MG63 (cell line): ENCODE measurements at regions not wholly inside any gene's neighbourhood (a gene's known extent, or its start where the extent isn't known, plus 50 kb on each side); places are given as distances from the start of the nearest gene placed in this dataset.

Source experiments
- DNase-seq: peaks from one replicate; pipeline ENCODE4 v3.0.0-alpha.2; 2020
- H3K27me3 ChIP-seq: fragments of 250-450 bp; sonication (Bioruptor Pico); 2 replicates; pipeline ENCODE4 v1.5.1; 2020; ENCODE audit warnings: mild to moderate bottlenecking, moderate library complexity
- H3K36me3 ChIP-seq: fragments of 250-450 bp; sonication (Bioruptor Pico); 2 replicates; pipeline ENCODE4 v1.5.1; 2020; ENCODE audit warnings: mild to moderate bottlenecking, moderate library complexity
- H3K4me3 ChIP-seq: fragments of 250-450 bp; sonication (Bioruptor Pico); 2 replicates; pipeline ENCODE4 v1.5.1; 2020; ENCODE audit warnings: mild to moderate bottlenecking, moderate library complexity
- H3K9me3 ChIP-seq: fragments of 250-450 bp; sonication (Bioruptor Pico); 2 replicates; pipeline ENCODE4 v1.5.1; 2020; ENCODE audit warnings: mild to moderate bottlenecking, moderate library complexity

GRCh38 chr20:55253781-55254180 lies 751.5 kb downstream of the CBLN4 start:
- Histone ChIP-seq H3K27me3 (no peaks in the 10 kb centered on the region), H3K4me3 (no peak overlapping the region), H3K9me3 (no peaks in the 10 kb centered on the region), H3K36me3 (no peaks in the 10 kb centered on the region)
- DNase-seq, result no peak

- Histone ChIP-seq H3K9me3 (no peaks in the 10 kb centered on the region), H3K36me3 (no peaks in the 10 kb centered on the region), H3K4me3 (no peak overlapping the region), H3K27me3 (no peaks in the 10 kb centered on the region)
- DNase-seq, result peak; percentile 43
Observed at GRCh38 chr20:55252521-55252920, 752.8 kb downstream of the CBLN4 start.

- no peaks in the 10 kb centered on the region for H3K27me3 ChIP-seq
- DNase-seq, result no peak
- no peaks in the 10 kb centered on the region for H3K36me3 ChIP-seq
- H3K4me3 ChIP-seq, result no peak overlapping the region
- no peaks in the 10 kb centered on the region for H3K9me3 ChIP-seq
Observed at GRCh38 chr20:55251170-55251569, 754.1 kb downstream of the CBLN4 start.

GRCh38 chr20:55242853-55243252 lies 762.5 kb downstream of the CBLN4 start:
- Histone ChIP-seq H3K27me3 (no peaks in the 10 kb centered on the region), H3K4me3 (no peak overlapping the region), H3K36me3 (no peaks in the 10 kb centered on the region), H3K9me3 (no peaks in the 10 kb centered on the region)
- no peak for DNase-seq

- Histone ChIP-seq H3K27me3 (no peaks in the 10 kb centered on the region), H3K4me3 (no peak overlapping the region), H3K36me3 (no peaks in the 10 kb centered on the region), H3K9me3 (no peaks in the 10 kb centered on the region)
- DNase-seq, result no peak
Observed at GRCh38 chr20:55239269-55239668, 763.9 kb downstream of the DOK5 start.

- no peaks in the 10 kb centered on the region for H3K9me3 ChIP-seq
- DNase-seq, result no peak
- no peak overlapping the region for H3K4me3 ChIP-seq
- H3K36me3 ChIP-seq, result no peaks in the 10 kb centered on the region
- H3K27me3 ChIP-seq, result no peaks in the 10 kb centered on the region
Observed at GRCh38 chr20:55232647-55233046, 757.3 kb downstream of the DOK5 start.

GRCh38 chr20:55229451-55229850 lies 754.1 kb downstream of the DOK5 start:
- no peaks in the 10 kb centered on the region for H3K36me3 ChIP-seq

GRCh38 chr20:55216525-55217242 lies 741.3 kb downstream of the DOK5 start:
- peak; percentile 26 for DNase-seq
- Histone ChIP-seq H3K9me3 (peaks cover 17% of the 10 kb centered on the region), H3K4me3 (no peak overlapping the region), H3K36me3 (no peaks in the 10 kb centered on the region), H3K27me3 (no peaks in the 10 kb centered on the region)

More at GRCh38 chr20:55229451-55229850, 754.1 kb downstream of the DOK5 start:
- H3K4me3 ChIP-seq, result no peak overlapping the region
- no peaks in the 10 kb centered on the region for H3K27me3 ChIP-seq
- no peaks in the 10 kb centered on the region; the same call in 1 of the 2 replicates for H3K9me3 ChIP-seq
- no peak for DNase-seq

- no peak for DNase-seq
Observed at GRCh38 chr20:55213653-55214052, 738.3 kb downstream of the DOK5 start.

GRCh38 chr20:55211481-55211880 lies 736.1 kb downstream of the DOK5 start:
- Histone ChIP-seq H3K27me3 (no peaks in the 10 kb centered on the region), H3K36me3 (no peaks in the 10 kb centered on the region), H3K9me3 (peaks cover 2% of the 10 kb centered on the region; the same call in 1 of the 2 replicates), H3K4me3 (no peak overlapping the region)
- no peak for DNase-seq

More at GRCh38 chr20:55213653-55214052, 738.3 kb downstream of the DOK5 start:
- Histone ChIP-seq H3K36me3 (no peaks in the 10 kb centered on the region), H3K27me3 (no peaks in the 10 kb centered on the region), H3K9me3 (peaks cover 9% of the 10 kb centered on the region), H3K4me3 (no peak overlapping the region)

- H3K9me3 ChIP-seq, result no peaks in the 10 kb centered on the region
- H3K36me3 ChIP-seq, result no peaks in the 10 kb centered on the region
- no peak for DNase-seq
- no peaks in the 10 kb centered on the region for H3K27me3 ChIP-seq
- no peak overlapping the region for H3K4me3 ChIP-seq
Observed at GRCh38 chr20:55205665-55206064, 730.3 kb downstream of the DOK5 start.

GRCh38 chr20:55200317-55200716 lies 724.9 kb downstream of the DOK5 start:
- H3K27me3 ChIP-seq, result no peaks in the 10 kb centered on the region
- no peak overlapping the region for H3K4me3 ChIP-seq
- H3K36me3 ChIP-seq, result no peaks in the 10 kb centered on the region
- no peaks in the 10 kb centered on the region for H3K9me3 ChIP-seq
- no peak for DNase-seq

GRCh38 chr20:55194947-55195346 lies 719.6 kb downstream of the DOK5 start:
- Histone ChIP-seq H3K36me3 (no peaks in the 10 kb centered on the region), H3K4me3 (no peak overlapping the region), H3K9me3 (no peaks in the 10 kb centered on the region), H3K27me3 (no peaks in the 10 kb centered on the region)
- no peak for DNase-seq

GRCh38 chr20:55186228-55186627 lies 710.8 kb downstream of the DOK5 start:
- H3K27me3 ChIP-seq, result no peaks in the 10 kb centered on the region
- H3K9me3 ChIP-seq, result no peaks in the 10 kb centered on the region
- no peak overlapping the region for H3K4me3 ChIP-seq
- DNase-seq, result no peak
- H3K36me3 ChIP-seq, result no peaks in the 10 kb centered on the region

- DNase-seq, result no peak
- Histone ChIP-seq H3K9me3 (no peaks in the 10 kb centered on the region; the same call in 1 of the 2 replicates), H3K27me3 (no peaks in the 10 kb centered on the region), H3K36me3 (no peaks in the 10 kb centered on the region), H3K4me3 (no peak overlapping the region)
Observed at GRCh38 chr20:55175081-55175480, 699.7 kb downstream of the DOK5 start.

- no peak for DNase-seq
- Histone ChIP-seq H3K27me3 (no peaks in the 10 kb centered on the region), H3K9me3 (no peaks in the 10 kb centered on the region; the same call in 1 of the 2 replicates), H3K36me3 (no peaks in the 10 kb centered on the region), H3K4me3 (no peak overlapping the region)
Observed at GRCh38 chr20:55174635-55175034, 699.2 kb downstream of the DOK5 start.

- Histone ChIP-seq H3K9me3 (no peaks in the 10 kb centered on the region), H3K36me3 (no peaks in the 10 kb centered on the region), H3K27me3 (no peaks in the 10 kb centered on the region), H3K4me3 (no peak overlapping the region)
- no peak for DNase-seq
Observed at GRCh38 chr20:55174172-55174571, 698.8 kb downstream of the DOK5 start.

GRCh38 chr20:55173601-55174000 lies 698.2 kb downstream of the DOK5 start:
- Histone ChIP-seq H3K4me3 (no peak overlapping the region), H3K27me3 (no peaks in the 10 kb centered on the region), H3K36me3 (no peaks in the 10 kb centered on the region), H3K9me3 (no peaks in the 10 kb centered on the region)
- DNase-seq, result peak; percentile 80
